DMS153 treated with DMSO at 0.1 percent for 48 hours (cell line): ENCODE measurements at regions not wholly inside any gene's neighbourhood (a gene's known extent, or its start where the extent isn't known, plus 50 kb on each side); places are given as distances from the start of the nearest gene placed in this dataset.
"Not testable (repeated sequence)": the region's sequence is repeated elsewhere in the genome, so short reads cannot be mapped to it uniquely, and the experiment has no call there.

Experiments
- DNase-seq: peaks from one replicate; lab custom pipeline; 2025; ENCODE audit not compliant: unreplicated experiment; lab: John Stamatoyannopoulos, UW

GRCh38 chr22:49469896-49470740, 357.6 kb downstream of the BRD1 start:
- DNase-seq = no peak

GRCh38 chr22:49468487-49469198, 359.0 kb downstream of the BRD1 start:
- DNase-seq = no peak

GRCh38 chr22:49466878-49467595, 360.6 kb downstream of the BRD1 start:
- DNase-seq = no peak

- DNase-seq = peak; percentile 64
These were observed 363.6 kb downstream of the BRD1 start for GRCh38 chr22:49464037-49464436.

GRCh38 chr22:49462795-49463194, 364.9 kb downstream of the BRD1 start:
- no peak for DNase-seq

- no peak for DNase-seq
These were observed 365.4 kb downstream of the BRD1 start for GRCh38 chr22:49462291-49462690.

- no peak for DNase-seq
These were observed 366.0 kb downstream of the BRD1 start for GRCh38 chr22:49461674-49462073.

- DNase-seq = no peak
These were observed 366.9 kb downstream of the BRD1 start for GRCh38 chr22:49460592-49461281.

- DNase-seq = no peak
These were observed 367.6 kb downstream of the BRD1 start for GRCh38 chr22:49460091-49460490.

GRCh38 chr22:49458708-49459099, 369.0 kb downstream of the BRD1 start:
- no peak for DNase-seq

- DNase-seq = no peak
These were observed 369.5 kb downstream of the BRD1 start for GRCh38 chr22:49457946-49458707.

GRCh38 chr22:49457146-49457545, 370.5 kb downstream of the BRD1 start:
- DNase-seq = no peak

- DNase-seq = no peak
These were observed 372.1 kb downstream of the BRD1 start for GRCh38 chr22:49455595-49455994.

GRCh38 chr22:49454726-49455125, 372.9 kb downstream of the BRD1 start:
- no peak for DNase-seq

GRCh38 chr22:49453771-49454170, 373.9 kb downstream of the BRD1 start:
- DNase-seq = no peak

GRCh38 chr22:49453019-49453418, 374.7 kb downstream of the BRD1 start:
- not testable (repeated sequence) for DNase-seq

- no peak for DNase-seq
These were observed 375.2 kb downstream of the BRD1 start for GRCh38 chr22:49452362-49452946.

- no peak for DNase-seq
These were observed 376.4 kb downstream of the BRD1 start for GRCh38 chr22:49451070-49451840.

- no peak for DNase-seq
These were observed 377.2 kb downstream of the BRD1 start for GRCh38 chr22:49450498-49450897.
